AG09309 (cell line): ENCODE measurements at regions not wholly inside any gene's neighbourhood (a gene's known extent, or its start where the extent isn't known, plus 50 kb on each side); places are given as distances from the start of the nearest gene placed in this dataset.
A peak's percentile ranks its signal among the peaks of the same experiment; 100 is the strongest.
"Not testable (repeated sequence)": the region's sequence is repeated elsewhere in the genome, so short reads cannot be mapped to it uniquely, and the experiment has no call there.

Source experiments
- DNase-seq: peaks from one replicate; pipeline ENCODE4 v3.0.0-alpha.2; 2010; ENCODE audit warnings: low read depth
- H3K4me3 ChIP-seq: 2 replicates; pipeline ENCODE4 v1.5.1; 2011; ENCODE audit warnings: mild to moderate bottlenecking, low read depth, low read length, moderate library complexity; ENCODE audit not compliant: control insufficient read depth
- CTCF ChIP-seq: IDR thresholded peaks from 2 replicates; pipeline ENCODE4 v1.5.1; 2011; ENCODE audit warnings: mild to moderate bottlenecking, low read depth, low read length, inconsistent platforms; ENCODE audit not compliant: insufficient read depth, control insufficient read depth; ENCODE audit errors: missing control alignments

- DNase-seq: no peak
- H3K4me3 ChIP-seq: no peak overlapping the region
- TF ChIP-seq CTCF: no peak
Measured at GRCh38 chr10:37442882-37443281, 317.5 kb downstream of the ANKRD30A start.

DNA sequence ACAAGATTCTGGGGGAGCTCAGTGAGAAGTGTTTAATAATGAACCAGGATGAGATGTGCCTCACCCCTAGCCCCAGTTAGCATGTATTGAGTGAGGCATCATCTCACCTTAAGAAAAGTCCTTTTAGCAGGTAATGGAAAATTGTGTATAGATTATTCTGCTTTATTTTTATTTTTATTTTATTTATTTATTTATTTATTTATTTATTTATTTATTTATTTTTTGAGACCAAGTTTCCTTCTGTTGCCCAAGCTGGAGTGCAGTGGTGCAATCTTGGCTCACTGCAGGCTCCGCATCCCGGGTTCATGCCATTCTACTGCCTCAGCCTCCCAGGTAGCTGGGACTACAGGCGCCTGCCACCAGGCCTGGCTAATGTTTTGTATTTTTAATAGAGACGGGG lies 315.8 kb downstream of the ANKRD30A start:
- not testable (repeated sequence) for DNase-seq

GRCh38 chr10:37439826-37440225 lies 314.4 kb downstream of the ANKRD30A start:
- no peak for DNase-seq
- H3K4me3 ChIP-seq: no peak overlapping the region
- TF ChIP-seq CTCF: no peak

More for the DNA sequence above, 315.8 kb downstream of the ANKRD30A start:
- H3K4me3 ChIP-seq: not testable (repeated sequence)

DNA sequence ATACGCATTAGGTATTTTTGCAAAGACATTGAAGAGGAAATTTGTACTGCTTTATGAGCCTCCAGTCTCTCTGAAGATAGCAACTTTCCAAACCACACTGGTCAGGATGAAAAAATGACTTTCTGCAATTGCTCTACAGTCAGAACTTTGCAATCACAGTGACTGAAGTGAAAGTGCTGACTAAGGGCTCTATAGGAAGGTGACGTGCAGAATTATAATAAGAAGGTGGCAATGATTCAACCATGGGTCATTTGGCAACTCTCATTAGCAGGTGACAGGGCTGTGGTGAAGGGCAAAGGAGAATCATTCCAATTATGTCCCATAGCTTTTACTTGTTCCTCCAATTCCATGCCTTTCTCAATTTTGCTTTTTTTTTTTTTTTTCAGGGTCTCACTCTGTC lies 311.0 kb downstream of the ANKRD30A start:
- no peak for TF ChIP-seq CTCF
- no peak for DNase-seq
- H3K4me3 ChIP-seq: no peak overlapping the region

- H3K4me3 ChIP-seq: no peak overlapping the region
- peak; percentile 0 for DNase-seq
- no peak for TF ChIP-seq CTCF
Measured at GRCh38 chr10:37434091-37434490, 308.7 kb downstream of the ANKRD30A start.
